ENCODE measurements at regions not wholly inside any gene's neighbourhood (a gene's known extent, or its start where the extent isn't known, plus 50 kb on each side); places are given as distances from the start of the nearest gene placed in this dataset.

GRCh38 chr4:26001816-26002215, 87.8 kb downstream of the SMIM20 start:
- TF ChIP-seq NR2F2 (IDR thresholded peaks at IDR 0.05) (no peak), CTCF (IDR thresholded peaks at IDR 0.05; ENCODE audit: low read depth, low read length, missing input control) (no peak), SP1 (IDR thresholded peaks at IDR 0.05) (no peak), GABPA (IDR thresholded peaks at IDR 0.05 in 1 of 2, conservative IDR thresholded peaks at IDR 0.05 in 1 of 2) (no peak), RXRA (IDR thresholded peaks at IDR 0.05) (no peak), FOXA1 (IDR thresholded peaks at IDR 0.05) (no peak), JUND (IDR thresholded peaks at IDR 0.05) (no peak), YY1 (IDR thresholded peaks at IDR 0.05) (no peak), ATF3 (IDR thresholded peaks at IDR 0.05) (no peak), RAD21 (IDR thresholded peaks at IDR 0.05) (no peak), REST (IDR thresholded peaks at IDR 0.05) (no peak), MAX (IDR thresholded peaks at IDR 0.05) (no peak)

Measured in liver (tissue), 3 donors.